Stimulated activated CD4-positive, alpha-beta T cell treated with anti-CD3 and anti-CD28 coated beads, Interleukin-15, amount 100 ng/mL, for 48 hours (primary cell): ENCODE measurements at regions not wholly inside any gene's neighbourhood (a gene's known extent, or its start where the extent isn't known, plus 50 kb on each side); places are given as distances from the start of the nearest gene placed in this dataset.

Source experiments
- DNase-seq, 2 donors: peaks; one replicate each; pipeline ENCODE4 v3.0.0-alpha.2; 2020; ENCODE audit warnings: low read depth in 2 of 2

GRCh38 chr13:75132701-75133695 is 349.0 kb downstream of the TBC1D4 start:
- DNase-seq: no peak

- no peak for DNase-seq
These were observed 352.6 kb downstream of the TBC1D4 start for GRCh38 chr13:75129331-75129730.

- DNase-seq: no peak
These were observed 357.6 kb downstream of the TBC1D4 start for GRCh38 chr13:75124415-75124814.

GRCh38 chr13:75123428-75123827 is 358.5 kb downstream of the TBC1D4 start:
- DNase-seq: no peak

- no peak for DNase-seq
These were observed 361.9 kb downstream of the TBC1D4 start for GRCh38 chr13:75120085-75120484.

- DNase-seq: no peak
These were observed 366.8 kb downstream of the TBC1D4 start for GRCh38 chr13:75115171-75115570.

GRCh38 chr13:75103976-75104375 is 378.0 kb downstream of the TBC1D4 start:
- DNase-seq: no peak

GRCh38 chr13:75102001-75102716 is 379.8 kb downstream of the TBC1D4 start:
- no peak for DNase-seq

GRCh38 chr13:75101348-75101747 is 380.6 kb downstream of the TBC1D4 start:
- no peak for DNase-seq

GRCh38 chr13:75092143-75092542 is 389.8 kb downstream of the TBC1D4 start:
- no peak for DNase-seq

GRCh38 chr13:75091718-75092117 is 390.3 kb downstream of the TBC1D4 start:
- no peak for DNase-seq

GRCh38 chr13:75090872-75091615 is 390.9 kb downstream of the TBC1D4 start:
- DNase-seq: no peak

- DNase-seq: no peak
These were observed 393.1 kb downstream of the TBC1D4 start for GRCh38 chr13:75088915-75089314.

GRCh38 chr13:75079226-75079625 is 402.7 kb downstream of the TBC1D4 start:
- DNase-seq: no peak

- DNase-seq: no peak
These were observed 405.5 kb downstream of the TBC1D4 start for GRCh38 chr13:75076476-75076875.

- no peak for DNase-seq
These were observed 408.2 kb downstream of the TBC1D4 start for GRCh38 chr13:75073786-75074185.

GRCh38 chr13:75072891-75073290 is 409.1 kb downstream of the TBC1D4 start:
- DNase-seq: no peak

- DNase-seq: no peak
These were observed 409.6 kb downstream of the TBC1D4 start for GRCh38 chr13:75072368-75072767.

- no peak for DNase-seq
These were observed 410.2 kb downstream of the TBC1D4 start for GRCh38 chr13:75071796-75072195.

- no peak for DNase-seq
These were observed 410.6 kb downstream of the TBC1D4 start for GRCh38 chr13:75071395-75071794.

- no peak for DNase-seq
These were observed 420.1 kb downstream of the TBC1D4 start for GRCh38 chr13:75061909-75062308.

- no peak for DNase-seq
These were observed 426.7 kb downstream of the TBC1D4 start for GRCh38 chr13:75055296-75055695.
